NCI-H446 (cell line): ENCODE measurements at regions not wholly inside any gene's neighbourhood (a gene's known extent, or its start where the extent isn't known, plus 50 kb on each side); places are given as distances from the start of the nearest gene placed in this dataset.

Experiments
- DNase-seq, 2 experiments: peaks; one replicate each; lab custom pipeline; 2025; lab: John Stamatoyannopoulos, UW

GRCh38 chr21:25330266-25330665, 277.0 kb downstream of the MRPL39 start:
- peak in 1 of 2 experiments; percentile 34 for DNase-seq

GRCh38 chr21:25329227-25329825, 278.0 kb downstream of the MRPL39 start:
- no peak for DNase-seq

GRCh38 chr21:25328736-25329135, 278.5 kb downstream of the MRPL39 start:
- DNase-seq: no peak

GRCh38 chr21:25326181-25326580, 281.1 kb downstream of the MRPL39 start:
- DNase-seq: no peak

GRCh38 chr21:25324666-25325065, 282.6 kb downstream of the MRPL39 start:
- DNase-seq: no peak

GRCh38 chr21:25323356-25323949, 283.8 kb downstream of the MRPL39 start:
- DNase-seq: no peak

GRCh38 chr21:25314247-25314646, 293.0 kb downstream of the MRPL39 start:
- DNase-seq: no peak

GRCh38 chr21:25313829-25314228, 293.5 kb downstream of the MRPL39 start:
- DNase-seq: peak; percentile 16 to 68

GRCh38 chr21:25307489-25307888, 299.8 kb downstream of the MRPL39 start:
- DNase-seq: no peak

- peak; percentile 67 to 85 for DNase-seq
Observed at GRCh38 chr21:25304611-25305010, 302.7 kb downstream of the MRPL39 start.

GRCh38 chr21:25300632-25301031, 306.6 kb downstream of the MRPL39 start:
- no peak for DNase-seq

- DNase-seq: no peak
Observed at GRCh38 chr21:25298512-25299491, 308.5 kb downstream of the MRPL39 start.

GRCh38 chr21:25297117-25297516, 310.2 kb downstream of the MRPL39 start:
- DNase-seq: peak in 1 of 2 experiments; percentile 10

- DNase-seq: no peak
Observed at GRCh38 chr21:25296252-25296651, 311.0 kb downstream of the MRPL39 start.

GRCh38 chr21:25292396-25292795, 314.9 kb downstream of the MRPL39 start:
- DNase-seq: no peak

- DNase-seq: no peak
Observed at GRCh38 chr21:25283720-25284119, 323.6 kb downstream of the MRPL39 start.

GRCh38 chr21:25281134-25281533, 326.1 kb downstream of the MRPL39 start:
- DNase-seq: no peak

GRCh38 chr21:25280061-25280460, 327.2 kb downstream of the MRPL39 start:
- no peak for DNase-seq

- no peak for DNase-seq
Observed at GRCh38 chr21:25273959-25274358, 333.3 kb downstream of the MRPL39 start.

- no peak for DNase-seq
Observed at GRCh38 chr21:25254491-25255174, 352.6 kb downstream of the MRPL39 start.

- DNase-seq: no peak
Observed at GRCh38 chr21:25246546-25246945, 360.7 kb downstream of the MRPL39 start.

- DNase-seq: no peak
Observed at GRCh38 chr21:25244735-25245134, 362.5 kb downstream of the MRPL39 start.
